Endodermal cell (in vitro differentiated cells): ENCODE measurements at regions not wholly inside any gene's neighbourhood (a gene's known extent, or its start where the extent isn't known, plus 50 kb on each side); places are given as distances from the start of the nearest gene placed in this dataset.

ENCODE experiments used
- DNase-seq: peaks from one replicate; pipeline ENCODE4 v3.0.0-alpha.2; 2017
- H3K27ac ChIP-seq: 2 replicates; pipeline ENCODE4 v1.5.1; 2013; ENCODE audit warnings: mild to moderate bottlenecking, low read depth, low read length, moderate library complexity
- H3K27me3 ChIP-seq: 2 replicates; pipeline ENCODE4 v1.6.1; 2013; ENCODE audit warnings: mild to moderate bottlenecking, low read length, moderate library complexity; ENCODE audit not compliant: insufficient read depth, control insufficient read depth, poor library complexity, severe bottlenecking
- H3K36me3 ChIP-seq: 2 replicates; pipeline ENCODE4 v1.7.0; 2013; ENCODE audit warnings: mild to moderate bottlenecking, low read length, moderate library complexity; ENCODE audit not compliant: control insufficient read depth, insufficient read depth
- H3K4me1 ChIP-seq: one replicate; pipeline ENCODE4 v1.7.0; 2013; ENCODE audit warnings: low read length; ENCODE audit not compliant: control insufficient read depth, insufficient read depth
- H3K4me3 ChIP-seq: 2 replicates; pipeline ENCODE4 v1.5.1; 2013; ENCODE audit warnings: mild to moderate bottlenecking, low read length, moderate library complexity
- H3K9ac ChIP-seq: 2 replicates; pipeline ENCODE4 v1.6.1; 2013; ENCODE audit warnings: mild to moderate bottlenecking, low read length, moderate library complexity; ENCODE audit not compliant: poor library complexity, severe bottlenecking; ENCODE audit errors: extremely low read depth
- H3K9me3 ChIP-seq: 2 replicates; pipeline ENCODE4 v1.6.1; 2013; ENCODE audit warnings: mild to moderate bottlenecking, low read length, moderate library complexity; ENCODE audit not compliant: control insufficient read depth
- H3K27ac Mint-ChIP-seq: 2 replicates; pipeline ENCODE4 v1.8.0; 2020; ENCODE audit warnings: mixed read lengths
- H3K27me3 Mint-ChIP-seq: 2 replicates; pipeline ENCODE4 v1.8.0; 2021; ENCODE audit warnings: mild to moderate bottlenecking, mixed read lengths; ENCODE audit not compliant: insufficient read depth
- H3K36me3 Mint-ChIP-seq: 2 replicates; pipeline ENCODE4 v1.8.0; 2020; ENCODE audit warnings: low read depth, mixed read lengths
- H3K4me1 Mint-ChIP-seq: 2 replicates; pipeline ENCODE4 v1.8.0; 2020; ENCODE audit warnings: mixed read lengths
- H3K4me3 Mint-ChIP-seq: 2 replicates; pipeline ENCODE4 v1.8.0; 2020; ENCODE audit warnings: mild to moderate bottlenecking, moderate library complexity, mixed read lengths
- H3K9me3 Mint-ChIP-seq: 2 replicates; pipeline ENCODE4 v1.8.0; 2020; ENCODE audit warnings: mild to moderate bottlenecking, mixed read lengths
- CTCF ChIP-seq: fragments of 200-600 bp; sonication (generic); conservative IDR thresholded peaks from 2 replicates; pipeline ENCODE4 v1.5.0; 2021; ENCODE audit warnings: antibody characterized with exemption, mild to moderate bottlenecking
- WGBS, 2 experiments: methylation state at CpG; one replicate each; pipeline versions ENCODE4 v1.1.5 to v1.1.7; 2013; ENCODE audit warnings: missing lambda C conversion rate in 2 of 2, mixed read lengths in 1 of 2; ENCODE audit not compliant: insufficient coverage in 1 of 2, insufficient read length in 1 of 2; 5-methylcytosine and 5-hydroxymethylcytosine counted together

GRCh38 chr3:55332176-55332575 lies 154.9 kb downstream of the WNT5A start:
- no peaks in the 10 kb centered on the region for H3K27me3 Mint-ChIP-seq
- DNase-seq, result no peak
- H3K9me3 Mint-ChIP-seq, result no peaks in the 10 kb centered on the region
- no peak overlapping the region for H3K9ac ChIP-seq
- no peak overlapping the region for H3K4me3 ChIP-seq
- no peaks in the 10 kb centered on the region for H3K27me3 ChIP-seq
- peaks cover 2% of the 10 kb centered on the region for H3K4me1 Mint-ChIP-seq
- TF ChIP-seq CTCF, result no peak
- no peaks in the 10 kb centered on the region for H3K36me3 ChIP-seq
- 90 to 92% methylated on average over 6 to 8 of the region's 8 CpGs for WGBS, 2 experiments
- H3K4me3 Mint-ChIP-seq, result no peak overlapping the region
- H3K27ac ChIP-seq, result no peak overlapping the region
- no peaks in the 10 kb centered on the region for H3K9me3 ChIP-seq
- no peaks in the 10 kb centered on the region for H3K36me3 Mint-ChIP-seq
- no peak overlapping the region for H3K27ac Mint-ChIP-seq
- H3K4me1 ChIP-seq, result no peaks in the 10 kb centered on the region

GRCh38 chr3:55331524-55331923 lies 155.6 kb downstream of the WNT5A start:
- no peaks in the 10 kb centered on the region for H3K27me3 ChIP-seq
- H3K9ac ChIP-seq, result no peak overlapping the region
- H3K4me1 Mint-ChIP-seq, result peaks cover 2% of the 10 kb centered on the region
- WGBS, 2 experiments, result 90 to 100% methylated on average over 2 of the region's 2 CpGs
- no peaks in the 10 kb centered on the region for H3K4me1 ChIP-seq
- no peak for TF ChIP-seq CTCF
- H3K27me3 Mint-ChIP-seq, result no peaks in the 10 kb centered on the region
- H3K9me3 Mint-ChIP-seq, result no peaks in the 10 kb centered on the region
- H3K9me3 ChIP-seq, result no peaks in the 10 kb centered on the region
- H3K27ac ChIP-seq, result no peak overlapping the region
- H3K4me3 Mint-ChIP-seq, result no peak overlapping the region
- DNase-seq, result no peak
- H3K4me3 ChIP-seq, result no peak overlapping the region
- no peaks in the 10 kb centered on the region for H3K36me3 Mint-ChIP-seq
- H3K36me3 ChIP-seq, result no peaks in the 10 kb centered on the region
- no peak overlapping the region for H3K27ac Mint-ChIP-seq

- H3K4me3 ChIP-seq, result no peak overlapping the region
- H3K36me3 ChIP-seq, result no peaks in the 10 kb centered on the region
- H3K27me3 ChIP-seq, result no peaks in the 10 kb centered on the region
- Mint-ChIP-seq H3K4me1 (peaks cover 2% of the 10 kb centered on the region), H3K27ac (no peak overlapping the region), H3K36me3 (no peaks in the 10 kb centered on the region), H3K9me3 (no peaks in the 10 kb centered on the region), H3K27me3 (no peaks in the 10 kb centered on the region), H3K4me3 (no peak overlapping the region)
- 79 to 100% methylated on average over 1 to 3 of the region's 3 CpGs for WGBS, 2 experiments
- DNase-seq, result no peak
- no peak overlapping the region for H3K27ac ChIP-seq
- no peak overlapping the region for H3K9ac ChIP-seq
- no peaks in the 10 kb centered on the region for H3K4me1 ChIP-seq
- no peak for TF ChIP-seq CTCF
- no peaks in the 10 kb centered on the region for H3K9me3 ChIP-seq
Observed at GRCh38 chr3:55330756-55331155, 156.3 kb downstream of the WNT5A start.
